ENCODE measurements at regions not wholly inside any gene's neighbourhood (a gene's known extent, or its start where the extent isn't known, plus 50 kb on each side); places are given as distances from the start of the nearest gene placed in this dataset.

DNA sequence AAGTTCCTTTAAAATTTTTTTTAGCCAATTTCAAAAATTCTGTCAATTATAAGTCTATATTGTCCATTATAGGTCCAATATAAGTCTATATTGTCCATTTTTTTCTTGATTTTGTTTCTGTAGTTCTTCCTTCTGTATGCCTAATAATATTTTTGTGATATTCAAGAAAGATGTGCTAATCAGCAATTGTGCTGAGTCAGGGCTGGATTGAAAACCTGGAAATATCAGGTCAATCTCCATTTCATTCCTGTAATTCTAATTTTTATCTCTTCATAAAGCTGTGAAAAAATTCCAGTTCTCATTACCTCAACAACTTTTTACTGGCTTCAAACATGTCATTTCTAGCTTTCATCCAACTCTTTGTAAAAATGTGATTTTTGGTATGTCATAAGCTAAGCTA is 353.7 kb downstream of the SLITRK6 start:
- Histone ChIP-seq H3K4me1 (ENCODE audit: insufficient read depth) (no peaks in the 10 kb centered on the region), H3K27ac (no peak overlapping the region), H3K4me3 (no peak overlapping the region), H3K27me3 (no peaks in the 10 kb centered on the region), H3K36me3 (no peaks in the 10 kb centered on the region), H3K9me3 (no peaks in the 10 kb centered on the region)
- intact Hi-C loops (cut with DNase I): no loop called here
- DNase-seq: no peak
- TF ChIP-seq, protein P1, sequence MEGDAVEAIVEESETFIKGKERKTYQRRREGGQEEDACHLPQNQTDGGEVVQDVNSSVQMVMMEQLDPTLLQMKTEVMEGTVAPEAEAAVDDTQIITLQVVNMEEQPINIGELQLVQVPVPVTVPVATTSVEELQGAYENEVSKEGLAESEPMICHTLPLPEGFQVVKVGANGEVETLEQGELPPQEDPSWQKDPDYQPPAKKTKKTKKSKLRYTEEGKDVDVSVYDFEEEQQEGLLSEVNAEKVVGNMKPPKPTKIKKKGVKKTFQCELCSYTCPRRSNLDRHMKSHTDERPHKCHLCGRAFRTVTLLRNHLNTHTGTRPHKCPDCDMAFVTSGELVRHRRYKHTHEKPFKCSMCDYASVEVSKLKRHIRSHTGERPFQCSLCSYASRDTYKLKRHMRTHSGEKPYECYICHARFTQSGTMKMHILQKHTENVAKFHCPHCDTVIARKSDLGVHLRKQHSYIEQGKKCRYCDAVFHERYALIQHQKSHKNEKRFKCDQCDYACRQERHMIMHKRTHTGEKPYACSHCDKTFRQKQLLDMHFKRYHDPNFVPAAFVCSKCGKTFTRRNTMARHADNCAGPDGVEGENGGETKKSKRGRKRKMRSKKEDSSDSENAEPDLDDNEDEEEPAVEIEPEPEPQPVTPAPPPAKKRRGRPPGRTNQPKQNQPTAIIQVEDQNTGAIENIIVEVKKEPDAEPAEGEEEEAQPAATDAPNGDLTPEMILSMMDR (IDR thresholded peaks at IDR 0.05): no peak
- no peak for TF ChIP-seq POLR2A (IDR thresholded peaks at IDR 0.05)
- no peak for TF ChIP-seq EP300 (IDR thresholded peaks at IDR 0.05)

DNA sequence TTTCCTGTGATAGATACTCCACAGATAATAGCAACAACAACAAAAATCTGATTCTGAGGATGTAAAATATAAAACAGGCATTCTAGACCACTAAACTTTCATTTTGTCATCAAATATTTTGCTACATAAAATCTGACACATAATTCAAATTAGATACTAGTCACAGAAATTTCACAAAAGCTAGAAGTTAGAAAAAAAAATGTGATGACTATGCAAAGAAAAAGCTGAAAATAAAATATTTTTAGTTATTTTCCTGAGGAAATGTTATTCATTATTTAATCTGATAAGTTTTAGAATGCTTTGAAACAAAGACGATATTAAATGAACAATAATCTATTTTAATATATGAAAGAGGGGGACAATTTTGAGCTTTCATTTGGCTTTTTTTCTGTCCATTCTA is 357.2 kb downstream of the SLITRK6 start:
- no peaks in the 10 kb centered on the region for H3K4me1 ChIP-seq (ENCODE audit: insufficient read depth)
- no peak overlapping the region for H3K4me3 ChIP-seq
- no peak overlapping the region for H3K27ac ChIP-seq
- no peak for DNase-seq
- 46 to 63% (median 50%) methylated on average over 1 of the region's 1 CpG for WGBS, 3 donors
- intact Hi-C loops (cut with DNase I): no loop called here
- no peaks in the 10 kb centered on the region for H3K36me3 ChIP-seq
- no peaks in the 10 kb centered on the region for H3K27me3 ChIP-seq
- TF ChIP-seq POLR2A (IDR thresholded peaks at IDR 0.05) (no peak), EP300 (IDR thresholded peaks at IDR 0.05) (no peak)
- TF ChIP-seq, protein P1 (IDR thresholded peaks at IDR 0.05): no peak
- H3K9me3 ChIP-seq: no peaks in the 10 kb centered on the region

DNA sequence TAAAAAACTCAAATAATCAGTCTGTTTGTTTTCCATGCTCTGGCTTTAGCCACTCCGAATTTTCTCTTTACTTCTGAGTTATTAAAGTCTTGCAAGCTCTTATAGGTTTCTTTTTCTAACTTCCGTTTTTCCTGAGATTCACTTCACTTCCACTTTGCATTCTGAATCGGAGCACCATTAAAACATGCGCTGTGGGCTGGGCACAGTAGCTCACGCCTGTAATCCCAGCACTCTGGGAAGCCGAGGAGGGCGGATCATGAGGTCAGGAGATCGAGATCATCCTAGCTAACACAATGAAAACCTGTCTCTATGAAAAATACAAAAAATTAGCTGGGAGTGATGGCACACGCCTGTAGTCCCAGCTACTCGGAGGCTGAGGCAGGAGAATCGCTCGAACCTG is 357.9 kb downstream of the SLITRK6 start:
- no peak overlapping the region for H3K27ac ChIP-seq
- intact Hi-C loops (cut with DNase I): no loop called here
- TF ChIP-seq, protein P1 (IDR thresholded peaks at IDR 0.05): no peak
- TF ChIP-seq POLR2A (IDR thresholded peaks at IDR 0.05): no peak
- no peak for TF ChIP-seq EP300 (IDR thresholded peaks at IDR 0.05)
- no peaks in the 10 kb centered on the region for H3K36me3 ChIP-seq
- H3K4me1 ChIP-seq (ENCODE audit: insufficient read depth): no peaks in the 10 kb centered on the region
- no peaks in the 10 kb centered on the region for H3K27me3 ChIP-seq
- WGBS, 3 donors: 88 to 92% (median 90%) methylated on average over 12 of the region's 12 CpGs
- no peaks in the 10 kb centered on the region for H3K9me3 ChIP-seq
- H3K4me3 ChIP-seq: no peak overlapping the region
- DNase-seq: no peak

DNA sequence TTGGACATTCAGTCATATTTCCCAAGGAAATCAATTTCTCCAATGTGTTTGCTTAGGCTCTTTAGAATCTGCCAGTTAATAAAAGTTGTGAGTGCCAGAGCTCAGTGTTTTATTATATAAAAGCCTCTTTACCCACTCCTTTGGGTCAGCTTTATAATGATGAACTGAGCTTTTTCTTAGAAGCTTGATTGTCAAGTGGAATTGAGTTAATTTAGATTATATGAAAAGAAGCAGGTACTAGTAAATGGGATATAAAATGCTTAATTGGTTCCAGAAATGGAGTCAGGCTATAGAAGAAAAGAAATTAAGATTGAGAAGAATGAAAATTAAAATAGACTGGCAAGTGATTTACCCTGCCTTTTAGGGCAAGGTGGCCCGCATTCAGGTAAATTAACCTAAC is 363.2 kb downstream of the SLITRK6 start:
- DNase-seq: no peak
- no peaks in the 10 kb centered on the region for H3K36me3 ChIP-seq
- no peaks in the 10 kb centered on the region for H3K4me1 ChIP-seq (ENCODE audit: insufficient read depth)
- H3K27me3 ChIP-seq: no peaks in the 10 kb centered on the region
- H3K4me3 ChIP-seq: no peak overlapping the region
- H3K9me3 ChIP-seq: no peaks in the 10 kb centered on the region
- intact Hi-C loops (cut with DNase I): no loop called here
- 94 to 96% (median 95%) methylated on average over 1 of the region's 1 CpG for WGBS, 3 donors
- no peak overlapping the region for H3K27ac ChIP-seq
- TF ChIP-seq POLR2A (IDR thresholded peaks at IDR 0.05): no peak
- TF ChIP-seq EP300 (IDR thresholded peaks at IDR 0.05): no peak
- TF ChIP-seq, protein P1 (IDR thresholded peaks at IDR 0.05): no peak

DNA sequence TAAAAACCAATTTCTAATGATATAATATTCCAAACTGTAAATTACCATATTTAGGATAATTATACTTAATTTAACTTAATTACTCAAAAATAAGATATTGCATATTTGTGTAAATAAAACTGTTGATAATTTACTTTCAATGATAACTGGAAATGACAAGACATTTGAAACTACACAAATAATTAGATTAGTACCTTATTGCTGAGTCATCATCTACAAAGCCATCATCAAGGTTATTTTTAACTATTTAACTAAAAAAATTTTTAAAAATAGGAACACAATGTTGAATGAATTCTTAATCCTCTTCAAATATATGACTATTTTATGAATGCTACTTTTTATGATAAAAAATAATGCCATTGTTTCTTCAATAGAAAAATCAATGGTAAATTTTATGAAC is 364.3 kb downstream of the SLITRK6 start:
- no peaks in the 10 kb centered on the region for H3K36me3 ChIP-seq
- TF ChIP-seq EP300 (IDR thresholded peaks at IDR 0.05): no peak
- no peak for TF ChIP-seq POLR2A (IDR thresholded peaks at IDR 0.05)
- H3K27me3 ChIP-seq: no peaks in the 10 kb centered on the region
- H3K4me1 ChIP-seq (ENCODE audit: insufficient read depth): no peaks in the 10 kb centered on the region
- H3K4me3 ChIP-seq: no peak overlapping the region
- intact Hi-C loops (cut with DNase I): no loop called here
- no peak overlapping the region for H3K27ac ChIP-seq
- no peaks in the 10 kb centered on the region for H3K9me3 ChIP-seq
- no peak for DNase-seq
